PFSK-1 (cell line): ENCODE measurements at regions not wholly inside any gene's neighbourhood (a gene's known extent, or its start where the extent isn't known, plus 50 kb on each side); places are given as distances from the start of the nearest gene placed in this dataset.

Experiments
- FOXP2 ChIP-seq: optimal IDR thresholded peaks from 2 replicates; pipeline ENCODE3; 2011; ENCODE audit warnings: borderline replicate concordance, control low read depth, inconsistent platforms; ENCODE audit not compliant: insufficient read depth; ENCODE audit errors: extremely low read length, extremely low read depth
- POLR2AphosphoS5 ChIP-seq: IDR thresholded peaks from 2 replicates; pipeline ENCODE4 v1.6.1; 2012; ENCODE audit warnings: low read depth, mild to moderate bottlenecking, control low read depth, low read length, moderate library complexity
- REST ChIP-seq, 2 experiments: IDR thresholded peaks; 2 replicates each; pipeline versions ENCODE4 v1.6.1 to v1.8.0; 2011 to 2012; ENCODE audit warnings: low read depth in 2 of 2, low read length in 2 of 2, control low read depth in 1 of 2, inconsistent platforms in 1 of 2, mild to moderate bottlenecking in 1 of 2, moderate library complexity in 1 of 2; ENCODE audit not compliant: insufficient read depth in 1 of 2
- SIN3A ChIP-seq: IDR thresholded peaks from 2 replicates; pipeline ENCODE4 v1.6.1; 2012; ENCODE audit warnings: mild to moderate bottlenecking, low read length, moderate library complexity, borderline replicate concordance; ENCODE audit not compliant: insufficient read depth
- TAF1 ChIP-seq: IDR thresholded peaks from 2 replicates; pipeline ENCODE4 v1.6.1; 2012; ENCODE audit warnings: low read length, control low read depth, borderline replicate concordance; ENCODE audit not compliant: insufficient read depth

GRCh38 chr16:47892999-47893398, 262.8 kb downstream of the ABCC12 start:
- TF ChIP-seq REST (IDR thresholded peaks at IDR 0.05; ENCODE audit: insufficient read depth in 1 of 2, low read depth in 2 of 2, low read length in 2 of 2) (no peak), FOXP2 (no peak), TAF1 (no peak), SIN3A (no peak), POLR2AphosphoS5 (no peak)

- TF ChIP-seq REST (IDR thresholded peaks at IDR 0.05; ENCODE audit: insufficient read depth in 1 of 2, low read depth in 2 of 2, low read length in 2 of 2) (no peak), POLR2AphosphoS5 (no peak), TAF1 (no peak)
Observed at GRCh38 chr16:47888734-47889133, 267.1 kb downstream of the ABCC12 start.

- TF ChIP-seq FOXP2: no peak
- TF ChIP-seq SIN3A: no peak
- no peak for TF ChIP-seq REST (IDR thresholded peaks at IDR 0.05; ENCODE audit: insufficient read depth in 1 of 2, low read depth in 2 of 2, low read length in 2 of 2)
- no peak for TF ChIP-seq TAF1
- no peak for TF ChIP-seq POLR2AphosphoS5
Observed at GRCh38 chr16:47888142-47888541, 267.7 kb downstream of the ABCC12 start.

DNA sequence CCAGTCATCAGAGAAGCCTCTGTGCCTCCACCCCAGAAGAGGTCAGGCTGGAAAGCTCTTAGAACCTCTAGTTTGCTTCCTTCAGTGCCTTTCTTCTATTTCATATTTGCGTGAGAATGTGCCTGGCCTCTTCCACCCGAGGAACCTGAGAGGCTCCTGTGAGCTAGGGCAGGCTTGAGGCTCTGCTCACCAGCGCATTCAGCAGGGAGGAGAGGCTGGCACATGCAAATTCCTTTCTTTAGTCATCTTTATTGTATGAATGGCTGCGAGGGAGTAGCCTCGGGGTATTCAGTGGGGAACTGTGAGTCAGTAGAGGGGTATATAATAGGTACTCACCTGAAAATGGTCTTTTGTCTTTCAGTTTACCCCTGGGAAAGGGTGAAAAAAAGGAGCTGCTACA, 268.3 kb downstream of the ABCC12 start:
- TF ChIP-seq POLR2AphosphoS5 (no peak), SIN3A (no peak), FOXP2 (no peak), REST (IDR thresholded peaks at IDR 0.05; ENCODE audit: insufficient read depth in 1 of 2, low read depth in 2 of 2, low read length in 2 of 2) (no peak), TAF1 (no peak)

GRCh38 chr16:47886631-47887415, 269.0 kb downstream of the ABCC12 start:
- TF ChIP-seq REST (IDR thresholded peaks at IDR 0.05; ENCODE audit: insufficient read depth in 1 of 2, low read depth in 2 of 2, low read length in 2 of 2): no peak
- TF ChIP-seq FOXP2: no peak
- no peak for TF ChIP-seq POLR2AphosphoS5
- TF ChIP-seq SIN3A: no peak
